ENCODE measurements at regions not wholly inside any gene's neighbourhood (a gene's known extent, or its start where the extent isn't known, plus 50 kb on each side); places are given as distances from the start of the nearest gene placed in this dataset.
A peak's percentile ranks its signal among the peaks of the same experiment; 100 is the strongest.

- DNase-seq, result no peak
Measured at GRCh38 chr1:235025422-235025984, 103.1 kb downstream of the TOMM20 start.

- no peak for DNase-seq
Measured at GRCh38 chr1:235024711-235025421, 103.8 kb downstream of the TOMM20 start.

- no peak for DNase-seq
Measured at GRCh38 chr1:235023711-235024439, 104.8 kb downstream of the TOMM20 start.

GRCh38 chr1:235022981-235023710, 105.5 kb downstream of the TOMM20 start:
- DNase-seq, result no peak

GRCh38 chr1:235022341-235022980, 106.2 kb downstream of the TOMM20 start:
- no peak for DNase-seq

- no peak for DNase-seq
Measured at GRCh38 chr1:235021815-235022214, 106.8 kb downstream of the TOMM20 start.

- DNase-seq, result no peak
Measured at GRCh38 chr1:235021321-235021720, 107.3 kb downstream of the TOMM20 start.

- DNase-seq, result no peak
Measured at GRCh38 chr1:235019961-235020360, 108.7 kb downstream of the TOMM20 start.

- no peak for DNase-seq
Measured at GRCh38 chr1:235019471-235019870, 109.2 kb downstream of the TOMM20 start.

GRCh38 chr1:235018720-235019444, 109.8 kb downstream of the TOMM20 start:
- DNase-seq, result no peak

GRCh38 chr1:235018161-235018560, 110.5 kb downstream of the TOMM20 start:
- no peak for DNase-seq

GRCh38 chr1:235017719-235018118, 110.9 kb downstream of the TOMM20 start:
- DNase-seq, result no peak

- no peak for DNase-seq
Measured at GRCh38 chr1:235017191-235017590, 111.4 kb downstream of the TOMM20 start.

- DNase-seq, result no peak
Measured at GRCh38 chr1:235015291-235015985, 113.2 kb downstream of the TOMM20 start.

- no peak for DNase-seq
Measured at GRCh38 chr1:235014756-235015155, 113.9 kb downstream of the TOMM20 start.

- no peak for DNase-seq
Measured at GRCh38 chr1:235013512-235013911, 115.1 kb downstream of the TOMM20 start.

- no peak for DNase-seq
Measured at GRCh38 chr1:235012436-235013210, 116.0 kb downstream of the TOMM20 start.

- DNase-seq, result peak; percentile 85
Measured at GRCh38 chr1:235011599-235012435, 116.8 kb downstream of the TOMM20 start.

GRCh38 chr1:235011064-235011598, 117.5 kb downstream of the TOMM20 start:
- peak; percentile 44 for DNase-seq

Measured in T-helper 9 cell (primary cell).